SIG-M5 (cell line): ENCODE measurements at regions not wholly inside any gene's neighbourhood (a gene's known extent, or its start where the extent isn't known, plus 50 kb on each side); places are given as distances from the start of the nearest gene placed in this dataset.

Source experiments
- DNase-seq: peaks from one replicate; lab custom pipeline; 2025; lab: John Stamatoyannopoulos, UW

DNA sequence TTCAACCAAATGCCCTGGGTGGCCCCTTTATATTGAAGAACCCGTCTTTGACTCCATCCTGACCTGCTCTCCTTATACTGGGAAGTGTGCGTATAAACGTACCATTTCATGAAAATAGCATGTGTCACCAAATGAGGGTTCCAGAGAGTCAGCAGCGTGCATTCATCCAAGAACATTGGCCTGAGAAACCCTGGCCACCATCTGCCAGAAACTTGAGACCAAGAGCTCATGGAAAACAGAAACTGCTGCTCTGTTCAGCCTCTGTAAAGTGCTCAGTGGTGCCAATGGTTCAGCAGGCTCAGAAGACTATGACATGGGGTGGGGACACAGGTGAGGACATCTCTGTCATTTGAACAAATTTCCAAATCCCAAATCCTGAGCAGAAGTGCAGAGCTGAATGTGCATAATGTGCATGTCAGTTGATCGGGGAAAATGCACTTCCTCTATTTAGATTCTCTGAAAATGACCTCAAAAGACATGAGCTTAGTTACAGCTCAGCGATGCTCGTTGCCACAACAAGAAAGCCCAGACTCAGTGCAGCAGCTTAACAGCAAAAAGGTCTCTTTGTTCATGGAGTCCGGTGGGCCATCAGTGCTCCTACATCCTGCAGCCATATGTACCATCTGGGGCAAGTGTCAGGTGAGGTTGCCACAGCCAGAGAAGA, 176.1 kb downstream of the ATPSCKMT start:
- no peak for DNase-seq

DNA sequence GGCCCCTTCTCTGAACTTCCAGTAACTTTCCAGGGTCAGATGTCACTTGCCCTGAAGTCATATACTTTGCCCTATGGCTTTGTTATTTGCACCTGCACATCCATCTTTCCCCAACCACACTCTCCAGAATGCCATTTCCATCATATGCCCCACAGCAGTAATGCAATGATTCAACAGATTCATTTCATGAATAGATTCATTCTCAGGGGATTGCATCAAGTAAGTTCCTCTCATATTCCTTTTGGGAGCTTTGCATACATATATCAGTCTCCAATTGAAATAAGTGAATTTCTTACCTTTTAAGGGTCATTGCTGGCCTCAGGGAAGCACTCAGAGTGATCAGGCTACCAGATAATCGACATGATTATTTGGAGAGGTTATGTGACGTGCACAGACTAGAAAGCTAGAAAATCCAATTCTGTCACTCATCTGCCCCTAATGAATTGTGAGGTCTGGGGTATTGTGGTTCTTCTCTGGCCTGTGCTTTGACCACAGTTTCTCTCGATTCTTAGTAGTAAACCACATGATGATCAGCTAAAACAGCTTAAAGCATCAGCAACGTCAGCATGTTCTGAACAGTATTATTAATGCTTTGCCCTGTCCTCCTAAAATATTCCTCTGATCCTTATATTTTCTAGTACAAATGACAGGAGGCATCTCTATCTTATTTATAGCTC, 179.9 kb downstream of the ATPSCKMT start:
- no peak for DNase-seq

DNA sequence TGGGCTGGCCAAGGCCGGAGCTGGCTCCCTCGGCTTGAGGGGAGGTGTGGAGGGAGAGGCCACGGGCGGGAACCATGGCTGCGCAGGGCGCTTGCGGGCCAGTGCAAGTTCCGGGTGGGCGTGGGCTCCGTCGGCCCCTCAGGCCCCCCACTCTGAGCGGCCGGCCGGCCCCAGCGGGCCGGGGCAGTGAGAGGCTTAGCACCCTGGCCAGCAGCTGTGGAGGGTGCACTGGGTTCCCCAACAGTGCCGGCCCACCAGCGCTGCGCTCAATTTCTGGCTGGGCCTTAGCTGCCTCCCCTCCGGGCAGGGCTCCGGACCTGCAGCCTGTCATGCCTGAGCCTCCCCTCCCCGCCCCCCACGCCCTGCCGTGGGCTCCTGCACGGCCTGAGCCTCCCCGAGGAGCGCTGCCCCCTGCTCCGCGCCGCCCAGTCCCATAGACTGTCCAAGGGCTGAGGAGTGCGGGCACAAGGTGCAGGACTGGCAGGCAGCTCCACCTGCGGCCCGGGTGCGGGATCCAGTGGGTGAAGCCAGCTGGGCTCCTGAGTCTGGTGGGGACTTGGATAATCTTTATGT, 184.2 kb downstream of the ATPSCKMT start:
- no peak for DNase-seq

DNA sequence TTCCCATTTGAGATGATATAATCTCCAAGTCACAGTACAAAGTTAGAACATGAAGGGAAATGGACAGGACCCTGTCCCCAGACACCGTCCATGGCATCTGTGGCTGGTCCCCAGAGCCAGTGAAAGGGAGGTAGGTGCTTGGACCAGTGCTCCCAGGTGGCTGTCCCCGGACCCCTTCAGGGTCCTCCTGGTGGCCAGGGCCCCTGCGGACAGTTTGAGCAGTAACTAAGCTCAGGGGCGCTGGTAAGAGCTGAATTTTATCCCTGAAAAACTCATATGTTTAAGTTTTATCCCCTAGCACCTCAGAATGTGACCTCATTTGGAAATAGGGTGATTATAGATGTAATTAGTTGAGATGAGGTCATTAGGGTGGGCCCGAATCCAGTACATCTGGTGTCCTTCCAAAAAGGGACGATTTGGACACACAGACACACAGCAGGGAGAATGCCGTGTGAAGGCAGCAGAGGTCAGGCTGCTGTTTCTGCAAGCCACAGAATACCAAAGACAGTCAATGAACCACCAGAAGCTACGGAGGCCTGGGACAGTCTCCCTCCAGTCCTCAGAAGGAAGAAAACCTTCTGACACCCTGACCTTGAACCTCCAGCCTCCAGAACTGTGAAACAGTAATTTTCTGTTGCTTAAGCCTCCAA, 185.0 kb downstream of the ATPSCKMT start:
- DNase-seq: no peak

DNA sequence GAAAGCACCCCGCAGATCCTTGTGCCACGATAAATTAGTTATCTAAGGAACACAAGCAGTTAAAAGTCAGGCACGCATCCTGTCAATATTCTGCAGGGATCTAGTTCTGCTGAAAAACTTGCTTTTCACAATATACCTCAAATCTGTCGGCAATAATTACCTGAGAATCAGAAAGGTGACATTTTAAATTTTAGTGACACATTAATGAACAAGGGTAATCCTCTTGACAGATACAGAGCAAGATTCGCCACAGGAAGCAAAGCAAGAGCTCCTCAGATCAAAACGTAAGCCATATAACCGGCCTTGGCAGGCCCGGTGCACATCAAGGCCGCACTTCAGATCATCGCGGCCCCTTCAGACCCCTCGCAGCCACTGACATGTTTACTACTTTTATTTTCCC, 185.7 kb downstream of the ATPSCKMT start:
- DNase-seq: no peak

DNA sequence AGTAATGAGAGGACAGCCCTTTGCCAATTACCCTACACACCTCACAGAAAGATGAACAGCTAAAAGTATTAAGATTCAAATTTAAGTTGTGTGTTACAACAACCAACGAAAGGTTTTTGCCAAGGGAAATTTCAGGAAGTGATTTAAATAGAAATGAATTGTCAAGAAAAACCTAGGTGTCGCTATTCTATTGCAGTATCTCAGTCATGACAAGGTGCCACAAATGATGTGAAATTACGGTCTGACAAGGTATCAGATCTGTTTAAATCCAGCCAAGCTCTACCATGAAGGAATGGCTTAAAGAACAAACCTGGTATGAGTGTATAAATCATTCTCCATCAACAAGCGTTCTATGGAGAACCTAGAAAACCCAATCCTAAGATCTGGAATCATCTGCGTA, 189.7 kb downstream of the ATPSCKMT start:
- no peak for DNase-seq

DNA sequence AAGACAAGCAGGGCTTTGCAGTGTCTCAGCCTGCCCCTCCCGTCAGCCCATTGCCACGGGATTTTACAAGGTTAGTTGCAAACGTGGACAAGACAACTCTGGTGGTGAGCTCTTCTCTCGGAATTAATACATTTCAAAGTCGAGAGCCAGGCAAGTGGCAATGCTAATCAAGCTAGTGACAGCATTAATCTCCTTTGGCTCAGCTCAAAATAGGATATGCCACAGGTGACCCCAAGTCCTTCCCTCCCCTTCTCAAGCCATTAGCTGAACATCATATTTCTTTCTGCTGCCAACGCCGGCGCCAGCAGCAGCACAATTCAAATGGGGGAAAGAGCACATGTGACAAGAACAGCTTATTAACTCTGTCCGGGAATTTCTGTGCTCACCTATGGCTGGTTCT, 190.1 kb downstream of the ATPSCKMT start:
- DNase-seq: no peak

DNA sequence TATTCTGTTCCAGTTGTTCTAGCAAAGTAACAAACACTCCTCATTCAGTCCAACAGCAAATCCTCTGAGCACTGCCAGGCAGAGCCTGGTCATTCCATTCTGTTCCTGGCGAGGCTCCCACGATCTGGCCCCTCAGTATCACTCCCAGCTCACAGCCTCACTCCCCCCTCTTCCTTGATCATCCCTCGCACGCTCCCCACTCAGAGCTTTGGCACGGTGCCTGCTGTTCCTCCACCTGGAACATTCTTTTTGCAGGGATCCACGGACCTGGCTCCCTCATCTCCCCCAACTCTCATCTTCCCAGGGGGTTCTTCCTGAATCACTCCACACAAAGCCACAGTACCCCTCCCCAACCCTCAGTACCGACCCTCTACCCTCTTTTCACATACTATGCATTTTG, 192.3 kb downstream of the ATPSCKMT start:
- no peak for DNase-seq

DNA sequence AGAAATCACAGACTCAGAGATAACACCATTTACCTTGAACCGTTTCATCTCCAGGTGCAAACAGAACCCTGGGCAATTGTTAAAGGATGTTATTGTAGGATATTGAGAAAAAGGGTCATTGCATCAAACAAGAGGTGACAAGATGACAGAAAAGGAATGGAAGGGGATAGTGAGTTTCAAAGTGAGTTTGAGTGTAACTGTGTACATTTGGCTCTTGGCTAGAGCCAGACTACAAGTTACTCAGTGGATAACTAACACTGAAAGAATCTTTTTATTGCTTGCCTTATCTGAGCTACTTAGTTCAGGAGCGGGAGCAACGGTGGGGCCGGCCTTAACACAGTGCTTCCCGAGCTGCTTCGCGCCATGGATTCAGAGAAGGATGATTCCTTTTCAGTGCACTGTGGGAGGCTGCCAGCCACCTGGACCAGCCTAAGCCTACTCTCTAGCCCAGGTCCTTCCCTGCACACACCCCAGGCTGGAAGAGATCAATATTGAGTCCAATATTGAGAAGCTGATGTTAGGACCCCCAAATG, 193.4 kb downstream of the ATPSCKMT start:
- DNase-seq: no peak

DNA sequence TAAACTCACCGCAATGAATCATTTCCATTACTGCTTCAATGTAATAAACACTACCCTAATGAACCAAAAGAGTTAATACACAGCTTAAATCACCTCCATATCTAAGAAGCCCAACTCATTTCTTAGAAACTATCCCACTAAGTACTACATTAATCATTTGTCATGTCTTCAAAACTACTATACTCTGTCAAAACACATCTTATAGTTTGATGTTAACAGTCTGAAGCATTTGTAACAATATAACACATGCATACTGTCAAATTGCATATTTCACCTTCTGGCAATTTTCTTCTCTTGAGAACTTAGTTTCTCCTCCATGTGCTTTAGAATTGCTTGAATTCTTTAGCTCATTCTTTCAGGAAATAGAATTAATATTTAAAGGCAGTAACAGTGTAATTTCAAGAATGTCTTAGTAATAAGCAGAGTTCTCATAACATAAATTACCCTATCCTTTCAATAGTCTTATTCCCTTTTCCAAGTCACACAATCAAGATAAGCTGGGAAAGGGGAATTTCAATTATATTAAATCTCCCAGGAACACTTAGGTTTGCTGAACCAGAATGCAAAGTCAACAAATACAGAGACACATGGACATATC, 199.7 kb downstream of the ATPSCKMT start:
- DNase-seq: no peak

DNA sequence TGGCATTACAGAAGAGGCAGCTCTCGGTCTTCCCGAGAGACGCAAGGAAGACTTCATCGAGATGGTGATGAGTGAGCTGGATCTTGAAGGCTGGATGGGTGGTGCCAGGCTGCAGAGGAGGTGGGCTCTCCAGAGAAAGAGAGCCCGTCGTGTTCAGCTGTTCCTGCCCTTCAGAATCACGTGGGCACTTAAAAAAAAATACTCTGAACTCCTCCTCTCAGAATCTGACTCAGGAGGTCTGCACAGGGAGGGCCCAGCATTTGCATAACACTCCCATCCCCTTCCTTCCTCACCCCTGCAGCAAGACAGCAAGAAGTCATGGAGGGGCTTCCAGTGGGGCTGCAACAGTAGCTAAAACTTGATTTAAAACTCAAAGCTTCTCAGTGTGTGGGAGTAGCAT, 203.0 kb downstream of the ATPSCKMT start:
- no peak for DNase-seq

DNA sequence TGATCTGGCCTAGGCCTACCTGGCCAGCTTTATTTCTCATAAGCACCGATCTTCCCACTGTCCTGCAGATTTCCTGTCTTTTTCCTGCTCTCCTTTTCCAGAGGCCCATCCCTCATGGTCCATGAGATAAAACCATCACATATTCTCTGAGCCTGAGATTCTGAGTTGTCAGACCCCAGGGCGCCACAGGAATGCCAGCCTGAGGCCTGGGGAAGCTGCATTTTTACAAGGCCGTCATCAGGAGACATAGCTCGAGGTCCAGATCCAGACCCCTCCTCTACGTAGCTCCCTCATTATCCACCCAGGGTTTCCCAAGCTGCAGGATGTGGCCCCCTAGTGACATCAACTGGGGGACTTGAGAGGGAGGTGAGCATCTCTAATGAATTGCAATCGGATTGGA, 204.3 kb downstream of the ATPSCKMT start:
- no peak for DNase-seq

DNA sequence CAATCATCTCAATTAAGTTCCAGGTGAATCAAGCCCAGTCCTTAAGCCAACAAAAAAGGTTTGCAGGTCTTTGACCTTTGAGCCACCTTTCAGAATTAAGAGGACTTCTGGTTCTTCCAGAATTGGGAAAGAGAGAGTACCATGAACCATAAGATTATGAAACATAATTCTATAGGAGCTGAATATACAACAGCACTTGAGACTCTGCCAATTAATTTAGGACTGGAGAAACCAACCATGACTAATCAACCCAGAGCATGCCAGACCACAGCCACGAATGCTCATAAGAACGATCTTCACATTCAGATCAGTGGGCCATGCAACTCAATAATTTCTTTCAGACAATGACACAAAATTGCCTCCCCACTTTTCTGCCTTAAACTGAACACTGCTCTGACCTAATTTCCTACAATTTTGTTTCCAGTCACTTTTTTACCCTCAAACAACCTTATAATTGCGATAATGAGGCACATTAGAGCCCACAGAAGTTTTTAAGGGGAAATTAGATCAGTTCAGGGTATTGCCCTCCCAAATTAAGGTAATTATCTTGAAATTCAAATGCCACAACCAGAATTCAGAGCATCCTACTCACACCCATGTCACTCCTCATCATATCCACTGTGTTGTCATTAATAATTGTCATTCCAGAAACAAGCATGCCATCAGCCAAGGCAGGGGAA, 213.4 kb downstream of the ATPSCKMT start:
- no peak for DNase-seq

DNA sequence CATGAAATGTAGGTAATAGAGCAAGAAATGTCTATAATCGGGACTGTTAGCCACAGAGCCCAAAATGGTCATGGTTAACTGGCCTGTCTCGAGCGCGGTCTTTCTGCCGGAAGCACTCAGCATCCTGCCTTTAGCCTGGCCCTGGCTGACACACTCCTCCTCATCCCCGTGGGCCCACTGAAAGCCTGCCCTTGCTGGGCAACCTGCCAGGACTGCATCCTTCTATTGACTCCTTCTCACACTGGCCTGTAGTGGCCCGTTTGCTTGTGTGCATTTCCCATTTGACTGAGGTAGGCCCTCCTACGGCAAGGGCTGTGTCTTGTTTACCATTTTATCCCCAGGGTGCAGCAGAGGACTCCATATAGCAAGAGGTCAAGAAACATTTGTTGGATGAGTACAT, 215.7 kb downstream of the ATPSCKMT start:
- no peak for DNase-seq

DNA sequence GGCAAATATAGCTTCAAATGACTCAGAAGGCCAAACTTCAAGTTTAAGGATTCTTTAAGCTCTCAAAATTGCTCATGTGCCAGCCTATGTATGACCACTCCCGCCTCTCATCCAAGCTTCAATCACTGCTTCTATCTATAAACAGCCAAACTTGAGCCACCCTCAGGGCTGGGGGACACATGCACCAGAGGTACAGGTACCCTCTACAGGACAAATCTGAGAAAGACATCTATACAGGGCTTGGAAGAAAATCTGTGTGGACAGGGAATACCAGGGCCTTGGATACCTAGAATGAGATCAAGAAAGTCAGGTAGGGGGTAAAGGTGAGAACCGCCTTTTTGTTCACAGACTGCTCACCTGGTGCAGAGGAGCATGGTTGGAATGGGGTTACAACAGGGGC, 217.9 kb downstream of the ATPSCKMT start:
- no peak for DNase-seq

DNA sequence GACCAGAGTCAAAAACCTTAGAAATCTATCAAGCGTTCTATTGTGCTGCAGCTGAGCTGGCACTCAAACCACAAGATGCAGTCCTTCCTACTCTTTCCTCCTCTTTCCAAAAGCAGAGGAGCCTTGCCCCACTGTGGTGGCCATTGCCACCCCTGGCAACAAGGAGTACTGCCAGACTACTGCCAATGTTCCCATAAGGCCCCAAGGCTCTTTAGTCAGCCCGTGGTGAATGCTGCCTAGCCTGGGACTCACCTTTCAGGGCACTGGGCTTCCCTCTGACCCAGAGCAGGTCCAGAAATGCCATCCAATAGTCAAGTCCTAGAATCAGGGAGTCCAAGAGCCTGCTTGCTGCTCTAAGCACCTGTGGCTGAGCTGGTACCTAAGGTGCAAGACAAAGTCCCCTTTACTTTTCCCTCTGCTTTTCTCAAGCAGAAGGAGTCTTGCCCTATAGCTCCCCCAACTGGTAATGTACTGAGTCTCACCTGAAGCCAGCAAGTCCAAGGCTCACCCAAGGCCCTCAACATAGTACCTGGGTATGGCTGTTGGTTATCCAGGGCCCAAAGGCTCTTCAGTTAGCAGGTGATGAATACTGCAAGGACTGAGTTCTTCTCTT, 219.4 kb downstream of the ATPSCKMT start:
- no peak for DNase-seq

DNA sequence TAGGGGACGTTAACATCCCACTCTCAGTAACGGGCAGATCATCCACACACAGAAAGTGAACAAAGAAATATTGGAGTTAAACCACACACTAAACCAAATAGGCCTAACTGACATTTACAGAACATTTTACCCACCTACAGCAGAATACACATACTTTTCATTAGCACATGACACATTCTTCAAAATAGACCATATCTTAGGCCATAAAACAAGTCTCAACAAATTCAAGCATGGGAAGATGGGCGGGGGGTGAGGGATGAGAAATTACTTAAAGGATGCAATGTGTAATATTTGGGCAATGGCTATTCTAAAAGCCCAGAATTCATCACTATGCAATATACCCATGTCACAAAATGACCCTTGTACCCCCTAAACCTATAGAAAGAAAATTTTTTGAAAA, 226.2 kb downstream of the ATPSCKMT start:
- no peak for DNase-seq

DNA sequence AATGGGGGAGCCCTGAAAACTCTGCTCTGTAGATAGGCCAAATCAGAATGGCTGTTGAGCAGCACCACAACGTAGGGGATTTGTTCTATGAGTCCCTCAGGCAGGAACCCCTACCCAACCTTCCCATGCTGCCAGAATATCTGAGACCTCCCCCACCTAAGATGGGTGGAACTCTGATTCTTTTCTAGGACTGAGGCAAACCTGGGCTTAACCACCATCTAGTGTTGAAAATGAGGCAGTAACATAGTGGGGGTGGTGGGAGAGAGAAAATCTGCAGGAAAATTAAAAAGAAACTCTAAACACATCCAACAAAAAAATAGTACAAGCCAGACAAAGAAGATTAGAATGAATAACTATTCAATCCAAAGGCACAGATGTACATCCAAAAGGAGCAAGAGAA, 228.4 kb downstream of the ATPSCKMT start:
- no peak for DNase-seq

DNA sequence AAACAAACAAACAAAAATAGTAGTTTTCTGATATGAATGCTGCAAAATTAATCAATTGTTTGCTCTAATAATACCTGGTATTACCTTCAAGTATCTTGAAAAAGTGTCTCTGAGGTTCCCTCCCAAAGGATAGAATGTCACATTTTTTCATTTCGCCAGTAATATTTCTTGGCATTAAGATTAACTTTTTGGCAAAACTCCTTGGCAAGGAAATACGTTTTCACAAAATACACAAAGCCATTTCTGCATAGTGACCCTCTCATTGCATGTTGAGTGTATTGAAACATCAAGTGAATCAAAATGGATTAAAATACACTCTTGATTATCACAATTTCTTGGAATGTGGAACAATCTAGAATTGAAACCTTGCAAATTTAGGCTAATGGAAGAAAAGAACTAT, 230.5 kb downstream of the ATPSCKMT start:
- no peak for DNase-seq

DNA sequence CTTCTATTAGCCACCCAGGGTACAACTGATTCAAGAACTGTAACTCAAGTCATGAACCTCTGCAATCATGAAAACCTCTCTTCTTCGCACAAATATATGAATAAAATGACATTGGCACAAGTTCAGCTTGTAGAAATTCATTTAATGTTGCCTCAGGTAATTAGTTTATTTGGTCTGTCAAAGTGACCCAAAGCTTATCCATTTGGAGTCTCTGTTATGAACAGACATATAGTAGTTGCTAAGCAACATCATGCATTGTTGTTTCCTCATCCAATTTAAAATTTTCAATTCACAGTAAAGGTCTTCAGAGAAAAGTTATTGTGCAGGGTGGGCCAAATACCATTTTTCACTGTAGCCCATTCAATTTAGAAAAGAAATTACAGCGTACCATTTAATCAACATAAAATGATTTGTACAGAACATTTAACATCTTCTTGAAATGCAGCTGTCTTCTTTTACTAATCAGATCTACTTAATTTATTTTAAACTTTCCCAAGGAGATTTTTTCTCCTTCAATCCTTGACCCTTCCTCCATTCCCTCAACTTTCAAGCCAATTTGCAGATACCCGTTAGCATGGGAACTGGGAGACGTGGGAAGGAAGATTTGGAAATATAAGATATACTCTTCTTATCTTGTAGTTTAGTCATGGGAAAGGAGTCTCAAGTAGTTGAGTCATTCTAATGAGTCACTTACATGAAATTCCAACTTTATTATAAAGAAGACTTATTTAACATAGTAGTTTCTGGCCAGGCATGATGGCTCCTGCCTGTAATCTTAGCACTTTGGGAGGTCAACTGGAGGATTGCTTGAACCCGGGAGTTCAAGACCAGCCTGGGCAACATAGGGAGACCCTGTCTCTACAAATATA, 231.3 kb downstream of the ATPSCKMT start:
- no peak for DNase-seq

DNA sequence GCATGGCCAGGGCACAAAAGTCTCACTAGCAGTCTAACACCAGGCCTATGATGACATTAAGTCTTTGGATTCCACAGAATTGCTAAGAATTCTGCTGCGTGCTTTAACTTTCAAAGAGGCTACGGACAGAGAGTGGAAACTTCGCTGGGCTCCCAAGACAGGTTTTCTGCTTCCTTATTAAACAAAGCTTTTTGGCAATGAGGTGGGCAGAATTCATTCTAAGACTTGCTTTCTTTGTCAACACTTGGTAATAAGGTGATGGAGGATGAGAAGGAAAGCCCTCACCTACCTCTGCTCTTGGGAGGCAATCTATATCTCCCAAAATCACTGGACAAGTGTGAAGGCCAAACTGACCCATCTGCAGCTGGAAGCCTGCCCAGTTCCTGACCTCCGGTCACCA, 231.9 kb downstream of the ATPSCKMT start:
- no peak for DNase-seq
